Fibroblast of upper back skin (primary cell): ENCODE measurements at regions not wholly inside any gene's neighbourhood (a gene's known extent, or its start where the extent isn't known, plus 50 kb on each side); places are given as distances from the start of the nearest gene placed in this dataset.

Source experiments
- DNase-seq: peaks from one replicate; pipeline ENCODE4 v3.0.0-alpha.2; 2013

DNA sequence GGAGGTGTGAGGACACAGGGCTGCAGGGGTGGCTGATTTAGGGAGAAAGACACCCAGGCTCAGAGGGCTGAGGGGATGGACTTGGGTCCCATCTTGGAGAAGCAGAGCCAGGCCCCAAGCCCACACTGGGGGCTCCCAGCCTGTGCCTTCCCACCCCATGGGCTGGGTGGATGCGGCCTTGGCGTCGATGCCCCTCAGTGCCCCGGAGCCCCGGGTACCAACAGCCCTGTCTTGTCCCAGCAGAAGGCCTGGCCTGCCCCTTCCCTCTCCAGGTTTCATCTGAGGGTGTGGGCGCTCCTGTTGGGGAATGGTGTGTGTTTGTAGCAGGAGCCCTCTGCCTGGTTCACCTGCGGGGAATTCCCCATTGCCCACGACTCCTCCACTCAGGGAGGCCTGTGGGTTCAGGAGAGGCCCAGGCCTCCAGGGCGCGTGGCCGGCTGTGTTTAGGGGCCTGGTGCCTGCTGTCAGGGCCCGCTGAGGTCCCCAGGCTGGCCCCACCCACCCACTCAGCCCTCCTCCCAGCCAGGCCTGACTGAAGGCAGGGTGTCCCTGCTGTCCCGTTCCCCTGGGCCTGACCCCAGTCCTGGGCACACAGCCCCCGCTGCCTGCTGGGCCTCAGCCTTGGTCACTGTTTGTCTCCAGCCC is 51.1 kb upstream of the BEGAIN start:
- DNase-seq: no peak

DNA sequence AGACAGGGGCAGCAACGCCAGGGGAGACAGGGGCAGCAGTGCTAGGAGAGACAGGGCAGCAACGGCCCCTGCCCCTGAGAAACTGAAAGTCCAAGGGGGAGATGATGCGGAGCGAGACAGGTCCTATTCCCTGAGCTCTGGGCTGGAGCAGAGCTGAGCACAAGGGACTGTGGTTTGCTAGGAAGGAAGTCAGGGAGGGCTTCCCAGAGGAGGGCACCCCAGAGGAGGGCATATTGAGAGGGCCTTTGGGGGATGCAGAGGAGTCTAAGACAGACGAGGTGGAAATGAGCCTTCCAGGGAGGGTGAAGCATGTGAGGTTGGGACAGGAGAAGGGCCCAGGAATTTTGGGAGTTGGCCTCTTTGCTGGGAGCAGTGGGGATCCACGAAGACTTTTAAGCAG is 52.1 kb upstream of the BEGAIN start:
- no peak for DNase-seq

DNA sequence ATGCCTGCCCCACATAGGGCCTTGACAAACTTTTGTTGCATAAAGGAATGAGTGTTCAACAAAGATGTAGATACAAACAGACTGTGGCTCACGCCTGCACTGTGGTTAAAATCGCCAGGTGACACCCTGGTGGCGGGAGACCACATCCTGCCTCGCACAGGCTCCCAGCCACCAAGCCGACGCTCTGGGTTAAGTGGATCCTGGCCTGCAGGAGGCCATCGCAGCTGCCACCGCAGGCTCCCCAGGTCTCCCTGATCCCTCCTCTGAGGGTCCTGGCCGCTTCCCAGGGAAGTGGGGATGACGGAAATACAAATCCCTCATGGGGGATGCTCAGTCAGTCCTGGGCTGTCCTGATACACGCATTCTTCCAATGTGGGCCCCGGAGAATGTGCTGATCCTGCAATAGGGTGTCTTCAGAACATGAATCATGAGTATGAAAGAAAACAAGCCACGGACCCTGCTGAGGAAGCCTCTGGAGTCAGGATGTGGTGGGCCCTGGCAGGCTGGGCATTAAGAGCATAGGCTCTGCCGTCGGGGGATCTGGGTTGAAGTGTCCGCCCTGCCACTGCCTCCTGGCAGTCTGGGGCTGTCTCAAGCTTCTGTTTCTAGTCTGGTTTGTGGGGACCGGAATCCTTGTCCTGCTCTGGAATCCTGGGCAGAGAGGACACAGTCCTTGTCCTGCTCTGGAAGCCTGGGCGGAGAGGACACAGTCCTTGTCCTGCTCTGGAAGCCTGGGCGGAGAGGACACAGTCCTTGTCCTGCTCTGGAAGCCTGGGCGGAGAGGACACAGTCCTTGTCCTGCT is 53.5 kb upstream of the BEGAIN start:
- DNase-seq: peak; percentile 85

DNA sequence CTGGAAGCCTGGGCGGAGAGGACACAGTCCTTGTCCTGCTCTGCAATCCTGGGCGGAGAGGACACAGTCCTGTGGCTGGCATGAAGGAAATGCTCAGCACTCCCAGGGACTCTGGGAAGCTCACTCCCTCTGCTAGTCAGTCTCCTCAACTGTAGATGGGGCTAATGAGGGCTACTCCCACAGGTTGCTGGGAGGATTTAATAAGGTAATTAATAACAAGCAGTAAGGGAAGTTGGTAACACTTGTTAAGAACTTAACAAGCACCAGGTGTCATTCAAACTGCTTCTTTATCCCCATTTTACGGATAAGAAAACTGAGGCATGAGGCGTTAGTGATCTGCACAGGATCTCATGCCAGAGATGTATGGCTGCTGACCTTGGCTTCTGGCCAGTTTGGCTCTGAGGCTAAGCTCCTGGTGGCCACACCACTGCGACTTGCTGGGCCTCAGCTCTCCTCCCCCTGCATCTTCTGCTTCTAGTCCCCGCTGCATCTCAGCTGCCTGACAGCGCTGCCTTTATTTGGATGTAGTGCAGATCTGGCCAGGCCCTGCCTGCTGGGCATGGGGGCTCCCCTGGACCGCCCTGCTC is 54.1 kb upstream of the BEGAIN start:
- no peak for DNase-seq

DNA sequence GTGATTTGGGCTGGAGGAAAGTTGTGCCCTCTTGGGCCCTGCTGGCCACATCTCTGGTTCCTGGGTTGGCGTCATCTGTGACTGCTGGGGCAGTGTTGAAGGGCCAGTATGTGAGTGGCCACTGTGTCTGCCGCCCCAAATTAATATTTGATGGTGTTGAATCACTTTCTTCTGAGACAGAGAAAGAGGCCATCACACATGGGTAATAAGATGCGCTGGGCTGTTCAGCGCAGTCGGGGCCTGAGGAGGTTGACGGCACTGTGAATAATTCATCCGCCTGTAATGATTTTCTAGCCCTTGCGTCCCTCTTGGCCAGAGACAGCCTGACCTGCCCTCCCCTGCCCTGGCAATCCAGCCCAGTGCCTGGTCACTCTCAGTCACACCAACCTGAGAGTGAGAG is 56.2 kb upstream of the BEGAIN start:
- DNase-seq: no peak

DNA sequence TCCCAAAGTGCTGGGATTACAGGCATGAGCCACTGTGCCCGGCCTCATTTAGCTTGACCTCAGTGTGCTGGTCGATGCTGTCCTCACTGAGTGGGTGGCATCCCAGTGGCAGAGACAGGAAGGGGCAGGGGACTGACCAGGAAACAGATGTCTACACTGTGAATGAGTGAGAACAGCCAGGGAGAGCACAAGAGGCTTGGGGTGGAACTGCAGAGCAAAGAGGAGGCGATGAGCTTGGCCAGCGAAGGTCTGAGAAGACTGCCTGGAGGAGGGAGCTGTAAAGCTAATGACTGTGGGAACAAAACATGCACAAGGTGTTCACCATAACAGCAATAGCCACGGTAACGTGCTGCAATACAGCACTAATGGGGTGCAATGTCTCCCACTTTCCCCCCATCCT is 57.2 kb upstream of the BEGAIN start:
- no peak for DNase-seq

DNA sequence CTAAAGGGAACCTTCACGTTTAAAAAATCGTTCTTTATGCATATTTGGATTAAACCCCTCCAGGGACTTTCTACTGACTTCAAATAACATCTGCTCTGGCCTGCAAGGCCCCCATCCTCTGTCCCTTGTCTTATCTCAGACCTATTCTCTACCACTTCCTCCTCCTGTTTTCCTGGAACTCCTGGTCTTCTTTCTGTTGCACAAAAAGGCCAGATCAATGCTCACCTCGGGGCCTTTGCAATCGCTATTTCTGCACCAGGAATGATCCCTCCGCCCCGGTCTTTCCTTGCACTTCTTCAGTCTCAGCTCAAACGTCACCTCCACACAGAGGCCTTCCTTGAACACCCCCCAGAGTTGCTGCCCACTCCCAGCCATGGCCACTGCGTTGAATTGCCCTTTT is 57.6 kb upstream of the BEGAIN start:
- DNase-seq: no peak

DNA sequence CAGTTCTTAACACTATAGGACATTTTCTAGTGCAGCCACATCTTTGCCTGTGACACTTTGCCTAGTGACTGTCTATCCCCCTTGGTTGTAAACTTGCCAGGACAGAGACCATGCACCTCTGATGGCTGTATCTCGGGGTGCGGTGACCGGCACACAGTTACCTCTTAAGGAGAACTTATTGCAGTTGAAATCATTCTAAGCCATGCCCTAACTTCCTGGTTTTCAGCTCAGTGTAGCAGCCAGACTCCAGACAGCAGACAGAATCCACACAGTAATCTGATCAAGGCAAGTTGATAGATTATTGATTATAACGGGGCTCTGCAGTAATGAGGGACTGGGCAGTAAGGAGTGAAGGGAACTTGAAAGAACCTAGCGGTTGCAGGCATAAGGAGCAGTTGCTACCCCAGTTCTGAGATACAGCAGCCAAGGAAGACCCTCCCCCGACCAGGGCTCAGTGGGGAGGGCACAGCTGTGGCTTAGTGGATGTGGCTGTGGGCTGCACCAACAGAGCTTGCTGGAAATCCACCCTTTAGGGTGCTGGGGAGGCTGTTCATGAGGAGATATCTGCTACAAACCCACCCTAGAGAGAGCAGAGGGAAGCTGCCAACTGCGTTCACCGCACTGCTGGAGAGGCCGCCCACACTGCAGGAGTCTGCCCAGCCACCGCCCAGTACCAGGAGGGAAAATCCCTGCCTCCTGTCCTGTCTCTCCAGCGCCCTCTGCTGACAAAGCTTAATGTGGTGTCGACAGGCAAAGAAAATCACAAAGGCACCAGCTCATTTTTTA is 58.2 kb upstream of the BEGAIN start:
- peak; percentile 78 for DNase-seq

DNA sequence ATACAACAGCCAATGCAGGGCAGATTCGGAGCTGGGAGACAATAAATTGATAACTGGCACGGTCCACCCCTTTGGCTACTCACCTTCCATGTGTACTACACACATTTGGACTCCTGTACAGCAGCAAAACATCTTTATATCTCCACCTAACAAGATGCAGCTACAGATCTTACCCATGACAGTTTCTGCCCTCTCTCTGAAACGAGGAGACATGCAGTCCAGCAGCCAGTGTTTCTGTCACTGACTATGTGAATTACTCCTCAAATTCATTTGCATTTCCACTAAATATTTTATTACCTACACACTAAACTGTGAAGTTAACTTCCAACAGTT is 58.7 kb upstream of the BEGAIN start:
- no peak for DNase-seq

DNA sequence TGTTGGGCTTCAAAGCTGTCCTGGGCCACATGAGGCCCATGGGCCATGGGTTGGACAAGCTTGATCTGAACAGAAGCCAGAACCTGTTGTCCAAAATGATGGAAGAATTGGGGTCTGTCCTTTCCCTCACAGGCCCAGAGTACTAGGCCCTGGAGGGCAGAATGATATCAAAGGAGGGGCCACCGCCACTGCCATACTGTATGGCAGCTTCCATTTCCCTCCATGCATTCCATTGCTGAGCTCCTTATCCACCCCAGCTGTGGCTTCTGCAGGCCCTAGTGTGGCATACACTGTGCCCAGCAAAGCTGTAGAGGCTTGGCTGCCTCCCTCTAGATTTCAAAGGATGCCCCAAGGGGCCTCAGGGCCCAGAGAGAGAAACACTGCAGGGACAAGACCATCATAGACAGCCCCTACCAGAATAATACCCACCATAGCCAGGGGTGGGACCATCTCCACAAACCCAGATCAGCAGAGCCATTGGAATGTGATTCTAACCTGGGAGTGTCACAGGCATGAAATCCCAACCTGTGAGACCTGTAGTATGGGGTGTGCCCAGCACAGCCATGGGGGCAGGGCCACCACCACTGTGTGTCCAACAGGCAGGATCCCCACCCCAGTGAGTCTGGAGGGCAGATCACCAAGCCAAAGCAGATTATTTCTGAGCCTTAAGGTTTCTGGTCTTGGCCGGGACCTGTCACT is 61.4 kb upstream of the BEGAIN start:
- DNase-seq: no peak

DNA sequence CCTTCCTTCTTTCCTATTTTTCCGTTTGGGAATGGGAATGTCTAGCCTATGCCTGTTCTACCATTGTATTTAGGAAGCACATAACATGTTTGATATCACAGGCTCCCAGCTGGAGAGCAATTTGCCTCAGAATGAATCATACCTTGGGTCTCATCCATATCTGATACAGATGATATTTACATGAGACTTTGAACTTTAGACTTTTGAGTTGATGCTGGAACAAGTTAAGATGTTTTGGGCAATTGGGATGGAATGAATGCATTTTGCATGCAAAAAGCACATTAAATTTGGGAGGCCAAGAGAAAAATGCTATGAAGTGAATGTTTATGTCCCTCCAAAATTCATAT is 61.9 kb upstream of the BEGAIN start:
- DNase-seq: peak; percentile 65

DNA sequence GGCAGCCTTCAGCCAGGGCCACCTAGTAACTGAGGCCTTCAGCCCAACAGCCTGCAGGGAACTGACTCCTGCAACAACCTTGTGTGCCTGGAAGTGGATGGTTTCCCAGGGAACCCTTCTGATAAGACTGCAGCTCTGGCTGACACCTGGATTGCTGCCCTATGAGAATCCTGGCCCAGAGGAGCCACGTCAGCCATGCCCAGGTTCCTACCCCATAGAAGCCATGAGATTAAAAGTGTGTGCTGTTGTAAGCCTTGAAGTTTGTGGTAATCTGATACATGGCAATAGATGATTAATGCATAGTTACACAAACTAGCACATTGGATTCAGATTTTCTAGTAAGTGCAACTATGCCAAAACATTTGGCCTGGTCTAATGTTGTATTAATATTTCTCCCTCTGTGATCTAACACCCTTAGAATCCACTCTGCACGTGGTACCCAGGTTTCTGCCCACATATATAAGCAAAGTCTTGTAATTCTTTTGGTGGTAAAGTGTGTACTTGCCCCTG is 64.8 kb upstream of the BEGAIN start:
- peak; percentile 43 for DNase-seq

DNA sequence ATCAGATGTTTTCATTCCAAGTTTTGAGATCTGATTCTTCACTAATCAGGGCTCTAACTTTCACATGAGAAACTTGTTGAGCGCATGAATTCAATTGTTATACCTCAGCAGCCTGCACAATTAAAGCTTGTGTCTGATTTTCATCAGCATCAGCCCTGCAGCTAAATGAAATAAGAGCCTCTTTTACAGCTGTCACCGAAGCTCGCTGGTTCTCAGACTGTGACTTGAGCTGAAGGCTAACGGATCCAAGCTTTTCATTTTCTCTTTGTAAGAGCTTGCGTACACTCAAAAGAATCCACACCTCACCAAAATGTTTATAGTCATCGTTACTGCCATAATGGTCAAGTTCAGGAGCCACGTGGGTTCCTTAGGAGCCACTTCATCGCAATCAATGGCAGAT is 65.5 kb upstream of the BEGAIN start:
- peak; percentile 25 for DNase-seq

DNA sequence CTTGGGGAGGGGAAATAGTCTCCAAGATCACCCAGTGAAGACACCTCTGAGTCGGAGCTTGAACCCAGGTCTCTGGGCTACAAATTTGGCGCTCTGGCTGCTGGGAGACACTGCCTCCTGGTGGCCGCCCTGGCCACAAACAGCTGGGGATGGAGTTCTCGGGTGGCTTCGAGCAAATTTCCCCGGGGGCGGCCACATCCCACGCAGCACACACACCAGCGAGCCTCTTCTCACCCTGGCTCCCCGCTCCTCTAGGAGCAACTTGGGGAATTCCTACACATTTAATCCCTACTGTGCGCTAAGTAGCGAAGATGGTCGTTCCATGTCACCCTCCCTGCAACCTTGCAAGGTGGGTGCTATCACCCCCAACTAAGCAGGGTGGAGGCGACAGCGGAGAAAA is 66.2 kb upstream of the BEGAIN start:
- no peak for DNase-seq

DNA sequence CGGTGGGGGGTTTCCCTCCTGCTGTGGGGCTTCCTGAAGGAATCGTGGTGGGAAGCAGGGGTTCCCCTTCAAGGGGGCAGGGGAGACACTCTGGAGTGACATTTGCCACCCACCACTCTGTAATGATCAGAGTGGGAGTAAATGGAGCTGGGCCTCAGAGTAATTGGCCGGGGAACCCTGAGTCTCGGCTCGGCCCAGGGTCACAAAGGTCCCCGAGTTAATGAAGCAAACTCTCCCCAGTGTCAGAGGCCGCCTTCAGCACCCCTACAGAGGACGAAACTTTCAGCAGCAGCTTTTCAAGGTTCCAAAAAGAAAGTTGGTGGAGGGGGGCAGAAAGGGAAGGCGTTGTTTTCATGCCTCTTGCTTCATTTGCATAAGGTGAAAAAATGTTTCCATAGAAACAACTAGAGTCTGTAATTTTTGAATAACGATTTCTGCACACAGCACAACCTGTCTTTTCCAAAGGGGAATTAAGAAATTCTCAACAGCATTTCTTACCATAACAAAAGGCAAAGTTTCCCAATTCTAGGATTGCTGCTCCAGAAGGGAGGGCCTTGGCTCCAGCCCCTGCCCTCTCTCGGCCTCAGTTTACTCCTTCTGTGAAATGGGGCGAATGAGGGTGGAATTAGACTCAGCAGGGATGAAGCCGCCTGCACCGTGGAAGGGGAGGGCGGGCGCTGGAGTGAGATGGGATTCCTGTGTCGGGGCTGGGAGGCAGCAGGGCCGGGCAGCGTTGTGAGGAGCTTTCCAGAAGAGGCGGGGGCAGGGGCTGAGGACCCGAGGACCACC is 67.0 kb upstream of the BEGAIN start:
- DNase-seq: no peak

DNA sequence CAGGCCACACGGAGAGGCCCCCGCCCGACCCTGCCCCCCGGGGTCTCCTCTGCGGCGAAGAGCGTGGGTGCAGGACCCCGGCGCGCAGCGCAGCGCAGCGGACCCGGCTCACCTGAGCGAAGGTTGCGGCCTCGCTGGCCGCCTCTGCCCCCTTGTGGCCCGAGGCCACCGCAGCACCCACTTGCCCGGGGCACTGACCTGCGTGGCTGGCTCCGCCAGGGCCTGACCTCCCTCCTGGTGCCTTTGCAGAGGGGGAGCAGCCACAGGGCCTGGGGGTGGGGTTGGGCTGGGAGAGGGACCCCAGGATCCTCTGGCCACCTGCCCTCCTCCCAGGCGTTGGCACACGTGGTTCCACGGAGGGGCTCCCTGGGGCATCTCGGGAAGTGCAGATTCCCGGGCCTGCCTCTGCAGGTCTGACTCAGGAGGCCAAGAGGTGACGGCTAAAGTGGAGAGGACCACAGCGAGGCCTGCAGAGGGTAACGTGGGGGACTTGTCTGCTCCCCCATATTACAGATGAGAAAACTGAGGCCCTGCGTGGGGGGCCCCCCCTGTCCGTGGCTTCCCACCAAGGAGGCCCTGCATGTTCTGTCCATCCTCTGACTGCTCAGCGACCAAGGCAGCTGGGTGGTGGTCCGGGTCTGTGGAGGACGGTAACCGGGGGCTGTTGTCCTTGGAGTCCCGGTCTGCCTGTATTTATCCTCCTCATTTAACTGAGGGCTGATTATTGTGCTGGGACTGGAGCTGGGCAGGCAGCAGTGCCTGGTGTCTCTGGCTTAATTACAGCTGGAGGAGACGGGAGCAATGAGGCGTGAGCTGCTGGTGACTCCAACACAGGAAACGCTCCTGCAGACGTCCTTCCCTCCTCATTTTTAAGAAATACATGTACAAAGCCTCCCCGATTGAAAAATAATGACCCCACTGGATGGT is 67.9 kb upstream of the BEGAIN start:
- DNase-seq: no peak

DNA sequence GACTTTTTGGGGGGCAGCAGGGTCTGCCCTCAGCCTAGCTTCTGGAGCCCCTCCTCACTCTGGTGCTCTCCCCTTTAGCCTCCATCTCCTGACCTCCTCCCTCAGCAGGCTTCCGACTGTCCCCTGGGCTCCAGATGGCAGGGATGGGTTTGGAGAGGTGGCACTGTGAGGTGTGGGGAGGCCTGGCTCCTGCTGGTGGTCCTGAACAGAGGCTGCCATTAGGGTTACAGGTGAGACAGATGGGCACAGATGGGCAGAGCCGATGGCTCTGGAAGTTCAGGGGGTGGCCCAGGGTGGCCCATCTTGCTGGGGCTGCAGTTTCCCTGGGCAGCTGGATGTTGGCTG is 68.5 kb upstream of the BEGAIN start:
- no peak for DNase-seq

DNA sequence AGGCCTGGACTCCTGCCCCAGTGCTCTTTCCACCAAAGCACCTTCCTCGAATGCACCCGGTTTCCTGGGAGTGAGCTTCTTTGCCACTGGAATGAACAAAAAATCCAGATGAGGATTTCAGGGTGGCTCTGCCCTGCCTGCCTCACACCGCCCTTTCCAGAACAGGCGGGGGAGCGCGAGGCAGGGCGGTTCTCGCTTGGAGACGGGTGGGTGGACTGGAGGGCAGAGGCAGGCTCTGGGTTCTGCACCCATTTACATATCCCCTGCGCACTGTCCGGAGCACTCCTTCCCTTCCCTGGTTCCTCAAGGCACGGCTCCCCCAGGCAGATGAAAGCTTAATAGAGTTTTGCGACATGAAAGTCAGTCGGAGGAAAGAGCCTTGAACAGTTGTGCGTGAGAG is 69.7 kb upstream of the DLK1 start:
- DNase-seq: no peak

DNA sequence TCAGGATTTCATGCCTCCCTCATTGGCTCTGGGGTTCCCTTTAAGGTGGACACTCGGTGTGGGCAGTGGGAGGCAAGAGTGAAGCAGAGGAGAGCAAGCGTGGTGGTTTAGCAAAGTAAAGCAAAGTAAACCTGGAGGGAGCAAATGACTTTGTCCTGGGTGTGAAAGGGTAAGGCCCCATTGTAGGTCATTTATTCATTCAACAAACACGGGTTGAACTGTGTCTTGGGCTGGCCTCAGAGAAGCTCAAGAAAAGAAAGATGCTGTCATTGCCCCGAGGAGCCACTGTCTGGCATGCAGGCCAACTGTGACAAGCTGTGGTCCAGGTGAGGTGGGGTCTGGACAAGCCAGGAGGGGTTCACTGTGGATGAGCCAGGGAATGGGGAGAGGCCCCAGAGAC is 68.9 kb upstream of the DLK1 start:
- DNase-seq: no peak

DNA sequence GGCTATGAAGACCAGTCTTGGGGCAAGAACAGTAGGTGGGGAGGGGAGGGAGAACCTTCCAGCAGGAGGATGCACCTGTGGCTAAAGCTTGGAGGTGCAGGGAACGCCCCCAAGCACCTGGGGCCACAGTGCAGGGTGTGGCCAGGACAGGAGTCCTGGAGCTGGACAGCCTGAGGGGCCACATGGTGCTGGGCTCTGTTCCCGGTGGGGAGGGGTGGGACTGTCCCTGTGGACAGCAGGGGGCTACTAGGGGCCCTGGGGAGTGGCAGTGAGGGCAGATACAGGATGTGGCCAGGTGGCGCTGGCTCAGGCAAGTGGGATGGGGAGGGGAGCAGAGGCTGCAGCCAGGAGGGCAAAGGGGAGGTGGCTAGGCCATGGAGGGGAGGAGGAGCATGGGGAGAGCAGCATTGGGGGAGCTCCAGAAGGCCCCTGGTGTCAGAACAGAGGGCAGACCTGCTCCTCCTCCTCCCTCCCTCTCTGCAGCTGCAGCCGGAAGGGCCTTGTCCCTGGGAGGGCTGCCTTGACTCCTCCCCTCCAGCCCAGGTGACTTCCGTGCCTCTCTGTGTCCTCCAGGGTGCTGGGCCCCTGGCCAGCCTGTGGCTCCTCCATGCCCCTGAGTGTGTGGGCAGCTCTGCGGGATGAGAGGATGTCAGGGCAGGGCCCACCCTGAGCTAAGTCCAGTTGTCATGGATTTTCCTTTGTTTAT is 68.4 kb upstream of the DLK1 start:
- DNase-seq: no peak
